ENCODE measurements at regions not wholly inside any gene's neighbourhood (a gene's known extent, or its start where the extent isn't known, plus 50 kb on each side); places are given as distances from the start of the nearest gene placed in this dataset.

- TF ChIP-seq POLR2AphosphoS5 (IDR thresholded peaks at IDR 0.05; ENCODE audit: low read depth, low read length) (no peak), CTCF (IDR thresholded peaks at IDR 0.05) (no peak), TCF7L2 (IDR thresholded peaks at IDR 0.05; ENCODE audit: low read depth, low read length) (no peak), SIN3A (IDR thresholded peaks at IDR 0.05; ENCODE audit: borderline replicate concordance, insufficient read depth, low read depth, low read length) (no peak), REST (IDR thresholded peaks at IDR 0.05; ENCODE audit: insufficient read depth in 1 of 2, low read depth in 2 of 2, low read length in 1 of 2) (no peak)
These were observed 233.5 kb upstream of the GYPA start for GRCh38 chr4:144374065-144374464.
